Breast epithelium (tissue), 3 donors: ENCODE measurements at regions not wholly inside any gene's neighbourhood (a gene's known extent, or its start where the extent isn't known, plus 50 kb on each side); places are given as distances from the start of the nearest gene placed in this dataset.

Source experiments
- POLR2A ChIP-seq: fragments of 450-650 bp; IDR thresholded peaks from one replicate; pipeline ENCODE4 v1.6.1; 2016; ENCODE audit warnings: antibody characterized with exemption, mild to moderate bottlenecking, moderate library complexity
- TF ChIP-seq, protein P1 (sequence below), 3 donors: fragments of 450-650 bp; IDR thresholded peaks; one replicate each; pipeline ENCODE4 v1.5.1; 2016 to 2017; ENCODE audit warnings: antibody characterized with exemption in 3 of 3, mild to moderate bottlenecking in 3 of 3, moderate library complexity in 3 of 3

DNA sequence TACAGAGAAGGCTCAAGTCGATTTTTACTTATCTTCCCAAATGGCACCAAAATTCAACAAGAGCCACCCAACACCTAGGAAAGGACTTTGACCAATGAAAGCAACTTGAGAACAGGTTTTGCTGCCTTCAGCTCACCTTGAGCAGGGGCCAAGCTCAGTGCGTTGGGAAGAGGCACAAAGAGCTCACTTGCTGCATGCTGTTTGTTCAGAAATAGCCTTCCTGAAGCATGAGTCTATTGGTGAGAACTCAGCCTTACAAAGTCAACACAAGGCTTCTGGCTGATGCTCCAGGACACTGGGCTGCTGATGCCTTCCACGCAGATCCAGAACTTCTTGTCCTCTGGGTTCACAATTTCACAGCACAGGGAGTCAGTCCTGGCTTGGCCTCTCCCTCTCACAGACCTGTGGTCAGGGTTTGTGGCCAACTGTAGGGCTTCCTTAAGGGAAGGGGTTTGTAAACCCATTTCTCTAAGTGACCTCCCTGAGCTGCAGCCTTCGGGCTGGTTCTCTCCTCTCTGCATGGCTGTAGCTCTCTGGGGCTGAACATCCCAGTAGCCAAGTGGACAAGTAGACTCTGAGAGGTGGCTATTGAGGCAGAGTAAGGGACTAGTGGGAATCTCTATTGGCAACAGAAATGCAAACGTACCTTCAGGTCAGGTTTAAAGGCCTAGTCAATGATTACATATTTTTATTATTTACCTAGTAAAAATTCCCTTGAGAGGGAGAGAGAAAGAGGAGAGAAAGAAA lies 124.7 kb upstream of the GATA6 start:
- TF ChIP-seq, protein P1, sequence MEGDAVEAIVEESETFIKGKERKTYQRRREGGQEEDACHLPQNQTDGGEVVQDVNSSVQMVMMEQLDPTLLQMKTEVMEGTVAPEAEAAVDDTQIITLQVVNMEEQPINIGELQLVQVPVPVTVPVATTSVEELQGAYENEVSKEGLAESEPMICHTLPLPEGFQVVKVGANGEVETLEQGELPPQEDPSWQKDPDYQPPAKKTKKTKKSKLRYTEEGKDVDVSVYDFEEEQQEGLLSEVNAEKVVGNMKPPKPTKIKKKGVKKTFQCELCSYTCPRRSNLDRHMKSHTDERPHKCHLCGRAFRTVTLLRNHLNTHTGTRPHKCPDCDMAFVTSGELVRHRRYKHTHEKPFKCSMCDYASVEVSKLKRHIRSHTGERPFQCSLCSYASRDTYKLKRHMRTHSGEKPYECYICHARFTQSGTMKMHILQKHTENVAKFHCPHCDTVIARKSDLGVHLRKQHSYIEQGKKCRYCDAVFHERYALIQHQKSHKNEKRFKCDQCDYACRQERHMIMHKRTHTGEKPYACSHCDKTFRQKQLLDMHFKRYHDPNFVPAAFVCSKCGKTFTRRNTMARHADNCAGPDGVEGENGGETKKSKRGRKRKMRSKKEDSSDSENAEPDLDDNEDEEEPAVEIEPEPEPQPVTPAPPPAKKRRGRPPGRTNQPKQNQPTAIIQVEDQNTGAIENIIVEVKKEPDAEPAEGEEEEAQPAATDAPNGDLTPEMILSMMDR (IDR thresholded peaks at IDR 0.05) = no peak
- no peak for TF ChIP-seq POLR2A
